GM18867 (cell line): ENCODE measurements at regions not wholly inside any gene's neighbourhood (a gene's known extent, or its start where the extent isn't known, plus 50 kb on each side); places are given as distances from the start of the nearest gene placed in this dataset.
"Not testable (repeated sequence)": the region's sequence is repeated elsewhere in the genome, so short reads cannot be mapped to it uniquely, and the experiment has no call there.

Experiments
- ATAC-seq: cut with Tn5 transposase; IDR thresholded peaks from one replicate; pipeline ENCODE4 v1.9.1; 2021; ENCODE audit warnings: mild to moderate bottlenecking, moderate library complexity; ENCODE audit not compliant: unreplicated experiment

- ATAC-seq: no peak
Observed at GRCh38 chr5:114953565-114953964, 216.1 kb downstream of the TRIM36 start.

- no peak for ATAC-seq
Observed at GRCh38 chr5:114952876-114953275, 216.8 kb downstream of the TRIM36 start.

GRCh38 chr5:114949756-114950155 lies 220.0 kb downstream of the TRIM36 start:
- no peak for ATAC-seq

- no peak for ATAC-seq
Observed at GRCh38 chr5:114948986-114949621, 220.6 kb downstream of the TRIM36 start.

- no peak for ATAC-seq
Observed at GRCh38 chr5:114948363-114948762, 221.3 kb downstream of the TRIM36 start.

GRCh38 chr5:114940709-114941108 lies 229.0 kb downstream of the TRIM36 start:
- ATAC-seq: no peak

GRCh38 chr5:114935490-114935889 lies 234.2 kb downstream of the TRIM36 start:
- ATAC-seq: no peak

GRCh38 chr5:114928644-114929462 lies 240.9 kb downstream of the TRIM36 start:
- ATAC-seq: no peak

- ATAC-seq: no peak
Observed at GRCh38 chr5:114924769-114925168, 244.9 kb downstream of the TRIM36 start.

- no peak for ATAC-seq
Observed at GRCh38 chr5:114912189-114912920, 257.4 kb downstream of the TRIM36 start.

- no peak for ATAC-seq
Observed at GRCh38 chr5:114910727-114911126, 259.0 kb downstream of the TRIM36 start.

- ATAC-seq: no peak
Observed at GRCh38 chr5:114909424-114909823, 260.3 kb downstream of the TRIM36 start.

- ATAC-seq: no peak
Observed at GRCh38 chr5:114903767-114904166, 265.9 kb downstream of the TRIM36 start.

GRCh38 chr5:114898602-114899001 lies 271.1 kb downstream of the TRIM36 start:
- no peak for ATAC-seq

- no peak for ATAC-seq
Observed at GRCh38 chr5:114883675-114884074, 286.0 kb downstream of the TRIM36 start.

GRCh38 chr5:114859438-114859735 lies 310.3 kb downstream of the TRIM36 start:
- no peak for ATAC-seq

GRCh38 chr5:114858665-114859437 lies 310.9 kb downstream of the TRIM36 start:
- no peak for ATAC-seq

- ATAC-seq: peak; percentile 42
Observed at GRCh38 chr5:114857941-114858551, 311.7 kb downstream of the TRIM36 start.

GRCh38 chr5:114844711-114845110 lies 325.0 kb downstream of the TRIM36 start:
- not testable (repeated sequence) for ATAC-seq

GRCh38 chr5:114839360-114839759 lies 330.3 kb downstream of the TRIM36 start:
- no peak for ATAC-seq

GRCh38 chr5:114838937-114839336 lies 330.8 kb downstream of the TRIM36 start:
- no peak for ATAC-seq
